RWPE2 (cell line): ENCODE measurements at regions not wholly inside any gene's neighbourhood (a gene's known extent, or its start where the extent isn't known, plus 50 kb on each side); places are given as distances from the start of the nearest gene placed in this dataset.

ENCODE experiments used
- ATAC-seq: fragments of 200-7000 bp; cut with Tn5 transposase; 3 replicates; pipeline ENCODE4 v1.9.1; 2021; ENCODE audit warnings: low read depth
- DNase-seq: peaks from one replicate; pipeline ENCODE4 v3.0.0-alpha.2; 2020; ENCODE audit warnings: low spot score
- H3K27ac ChIP-seq: fragments of 450-650 bp; 2 replicates; pipeline ENCODE4 v1.5.1; 2017; ENCODE audit warnings: mild to moderate bottlenecking; ENCODE audit not compliant: poor library complexity, severe bottlenecking
- H3K27me3 ChIP-seq: fragments of 250-450 bp; sonication (Bioruptor Pico); 2 replicates; pipeline ENCODE4 v1.5.1; 2021; ENCODE audit warnings: mild to moderate bottlenecking, moderate library complexity; ENCODE audit not compliant: insufficient read depth, poor library complexity, severe bottlenecking
- H3K36me3 ChIP-seq: fragments of 250-450 bp; sonication (Bioruptor Pico); 2 replicates; pipeline ENCODE4 v1.5.1; 2020; ENCODE audit warnings: low read depth, mild to moderate bottlenecking, moderate library complexity
- H3K4me1 ChIP-seq: fragments of 250-450 bp; sonication (Bioruptor Pico); 2 replicates; pipeline ENCODE4 v1.5.1; 2021; ENCODE audit warnings: mild to moderate bottlenecking, moderate library complexity; ENCODE audit not compliant: insufficient read depth, poor library complexity, severe bottlenecking
- H3K4me3 ChIP-seq: fragments of 250-450 bp; sonication (Bioruptor Pico); 2 replicates; pipeline ENCODE4 v1.5.1; 2021; ENCODE audit warnings: mild to moderate bottlenecking, moderate library complexity; ENCODE audit not compliant: severe bottlenecking
- H3K9me3 ChIP-seq: fragments of 250-450 bp; sonication (Bioruptor Pico); 2 replicates; pipeline ENCODE4 v1.5.1; 2021; ENCODE audit warnings: mild to moderate bottlenecking, moderate library complexity; ENCODE audit not compliant: severe bottlenecking
- TF ChIP-seq, protein P1 (sequence below): fragments of 450-650 bp; IDR thresholded peaks from one replicate; pipeline ENCODE4 v1.5.1; 2017; ENCODE audit warnings: mild to moderate bottlenecking, moderate library complexity; ENCODE audit not compliant: poor library complexity, severe bottlenecking

GRCh38 chr11:25734591-25735211, 597.2 kb upstream of the ANO3 start:
- Histone ChIP-seq H3K4me1 (no peaks in the 10 kb centered on the region), H3K4me3 (no peak overlapping the region), H3K36me3 (no peaks in the 10 kb centered on the region), H3K27me3 (no peaks in the 10 kb centered on the region), H3K27ac (no peak overlapping the region), H3K9me3 (no peaks in the 10 kb centered on the region)
- TF ChIP-seq, protein P1, sequence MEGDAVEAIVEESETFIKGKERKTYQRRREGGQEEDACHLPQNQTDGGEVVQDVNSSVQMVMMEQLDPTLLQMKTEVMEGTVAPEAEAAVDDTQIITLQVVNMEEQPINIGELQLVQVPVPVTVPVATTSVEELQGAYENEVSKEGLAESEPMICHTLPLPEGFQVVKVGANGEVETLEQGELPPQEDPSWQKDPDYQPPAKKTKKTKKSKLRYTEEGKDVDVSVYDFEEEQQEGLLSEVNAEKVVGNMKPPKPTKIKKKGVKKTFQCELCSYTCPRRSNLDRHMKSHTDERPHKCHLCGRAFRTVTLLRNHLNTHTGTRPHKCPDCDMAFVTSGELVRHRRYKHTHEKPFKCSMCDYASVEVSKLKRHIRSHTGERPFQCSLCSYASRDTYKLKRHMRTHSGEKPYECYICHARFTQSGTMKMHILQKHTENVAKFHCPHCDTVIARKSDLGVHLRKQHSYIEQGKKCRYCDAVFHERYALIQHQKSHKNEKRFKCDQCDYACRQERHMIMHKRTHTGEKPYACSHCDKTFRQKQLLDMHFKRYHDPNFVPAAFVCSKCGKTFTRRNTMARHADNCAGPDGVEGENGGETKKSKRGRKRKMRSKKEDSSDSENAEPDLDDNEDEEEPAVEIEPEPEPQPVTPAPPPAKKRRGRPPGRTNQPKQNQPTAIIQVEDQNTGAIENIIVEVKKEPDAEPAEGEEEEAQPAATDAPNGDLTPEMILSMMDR, result peak; percentile 61
- DNase-seq, result no peak
- ATAC-seq, result peak; percentile 63; the same call in 2 of the 3 replicates

- DNase-seq (no peak), ATAC-seq (no peak)
- no peaks in the 10 kb centered on the region for H3K27me3 ChIP-seq
- no peak overlapping the region for H3K4me3 ChIP-seq
- TF ChIP-seq, protein P1, result no peak
- no peaks in the 10 kb centered on the region for H3K9me3 ChIP-seq
- H3K27ac ChIP-seq, result no peak overlapping the region
- no peaks in the 10 kb centered on the region for H3K4me1 ChIP-seq
- H3K36me3 ChIP-seq, result no peaks in the 10 kb centered on the region
Observed at GRCh38 chr11:25737071-25737675, 594.8 kb upstream of the ANO3 start.

DNA sequence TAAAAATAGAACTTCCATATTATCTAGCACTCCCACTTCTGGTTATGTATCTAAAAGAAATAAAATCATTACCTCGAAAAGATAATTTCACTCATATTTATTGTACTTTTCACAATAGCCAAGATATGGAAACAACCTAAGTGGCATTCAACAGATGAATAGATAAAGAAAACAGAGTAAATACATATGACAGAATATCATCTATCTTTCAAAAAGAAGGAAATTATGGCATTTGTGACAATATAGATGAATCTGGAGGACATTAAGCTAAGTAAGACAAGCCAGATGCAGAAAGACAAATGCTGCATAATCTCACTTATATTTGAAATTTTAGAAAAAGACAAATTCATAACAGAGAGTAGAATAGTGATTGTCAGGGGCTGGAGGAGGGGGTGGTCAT, 590.0 kb upstream of the ANO3 start:
- Histone ChIP-seq H3K27ac (no peak overlapping the region), H3K4me1 (no peaks in the 10 kb centered on the region), H3K36me3 (no peaks in the 10 kb centered on the region), H3K9me3 (no peaks in the 10 kb centered on the region), H3K27me3 (no peaks in the 10 kb centered on the region), H3K4me3 (no peak overlapping the region)
- DNase-seq (no peak), ATAC-seq (no peak)
- TF ChIP-seq, protein P1, result no peak

DNA sequence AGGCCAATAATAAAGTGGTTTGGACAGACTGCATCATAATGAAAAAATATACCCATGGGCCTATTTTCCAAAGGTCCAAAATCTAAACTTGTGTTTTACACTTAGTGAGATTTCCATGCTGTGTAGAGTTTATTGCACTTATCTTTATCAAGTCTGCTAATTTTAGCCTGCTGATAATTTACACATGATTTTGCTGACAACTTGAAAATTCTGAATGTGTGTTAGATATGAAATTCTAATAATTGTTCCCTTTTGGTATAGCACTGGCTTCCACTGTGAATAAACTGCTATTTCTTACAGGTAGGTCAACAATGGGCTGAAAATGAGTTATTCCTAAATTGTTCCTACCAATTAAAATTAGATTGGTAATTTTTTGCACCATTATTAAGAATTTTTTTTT, 589.1 kb upstream of the ANO3 start:
- Histone ChIP-seq H3K27me3 (no peaks in the 10 kb centered on the region), H3K4me3 (no peak overlapping the region), H3K27ac (no peak overlapping the region), H3K9me3 (no peaks in the 10 kb centered on the region), H3K36me3 (no peaks in the 10 kb centered on the region), H3K4me1 (no peaks in the 10 kb centered on the region)
- ATAC-seq (no peak), DNase-seq (no peak)
- TF ChIP-seq, protein P1, result no peak

DNA sequence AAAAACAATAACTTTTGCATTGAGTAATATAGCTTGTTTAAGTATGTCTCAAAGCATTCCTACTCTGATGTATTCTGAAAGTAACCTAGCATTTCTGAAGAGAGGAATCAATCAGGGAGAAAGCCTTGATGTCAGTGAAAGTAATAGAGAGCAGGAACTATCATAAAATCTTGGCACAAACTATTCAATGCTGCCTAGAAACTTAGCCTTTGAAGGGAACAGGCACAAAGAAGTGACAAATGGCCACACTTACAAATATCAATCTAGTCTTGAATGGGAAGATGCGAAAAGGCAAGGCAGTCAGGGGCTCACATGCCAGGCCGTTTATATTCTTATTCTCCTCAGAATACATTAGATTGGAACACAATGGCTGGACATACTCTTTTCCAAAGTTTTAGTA, 576.5 kb upstream of the ANO3 start:
- ATAC-seq (no peak), DNase-seq (no peak)
- Histone ChIP-seq H3K27ac (no peak overlapping the region), H3K27me3 (no peaks in the 10 kb centered on the region), H3K36me3 (no peaks in the 10 kb centered on the region), H3K4me1 (no peaks in the 10 kb centered on the region), H3K4me3 (no peak overlapping the region), H3K9me3 (no peaks in the 10 kb centered on the region)
- TF ChIP-seq, protein P1, result no peak
